ENCODE measurements at regions not wholly inside any gene's neighbourhood (a gene's known extent, or its start where the extent isn't known, plus 50 kb on each side); places are given as distances from the start of the nearest gene placed in this dataset.

GRCh38 chr14:38752341-38752740 is 350.7 kb downstream of the SEC23A start:
- TF ChIP-seq CTCF (conservative IDR thresholded peaks at IDR 0.05 in 1 of 2, IDR thresholded peaks at IDR 0.05 in 1 of 2; ENCODE audit: low read depth in 1 of 2, low read length in 2 of 2) (no peak), EZH2 (IDR thresholded peaks at IDR 0.05; ENCODE audit: low read length, missing control alignments) (no peak)

Measured in fibroblast of lung (primary cell).